CD8-positive, alpha-beta memory T cell (primary cell): ENCODE measurements at regions not wholly inside any gene's neighbourhood (a gene's known extent, or its start where the extent isn't known, plus 50 kb on each side); places are given as distances from the start of the nearest gene placed in this dataset.

Source experiments
- CTCF ChIA-PET: fragments of 350-600 bp; sonication (Branson Sonifier 250); formaldehyde crosslinking; loops from one replicate; lab custom pipeline; 2021; ENCODE audit warnings: antibody characterized with exemption; lab: Charles Lee
- POLR2A ChIA-PET: fragments of 350-600 bp; sonication (Branson Sonifier 250); formaldehyde crosslinking; loops from one replicate; lab custom pipeline; 2021; ENCODE audit warnings: antibody characterized with exemption; lab: Charles Lee
- DNase-seq, 5 donors: peaks; one replicate each; pipeline versions ENCODE4 v3.0.0 to v3.0.0-alpha.2; 2020 to 2022; ENCODE audit warnings: mixed read lengths in 1 of 5
- H3K27ac ChIP-seq: one replicate; pipeline ENCODE4 v1.7.0; 2013; ENCODE audit warnings: low read depth, mild to moderate bottlenecking, low read length, moderate library complexity
- H3K27me3 ChIP-seq: 2 replicates; pipeline ENCODE4 v1.7.0; 2013; ENCODE audit warnings: low read length, mild to moderate bottlenecking; ENCODE audit not compliant: insufficient read depth, poor library complexity, severe bottlenecking
- H3K36me3 ChIP-seq: 2 replicates; pipeline ENCODE4 v1.7.0; 2013; ENCODE audit warnings: mild to moderate bottlenecking, low read length, moderate library complexity; ENCODE audit not compliant: insufficient read depth
- H3K4me1 ChIP-seq: 2 replicates; pipeline ENCODE4 v1.7.0; 2013; ENCODE audit warnings: mild to moderate bottlenecking, low read length, moderate library complexity; ENCODE audit not compliant: insufficient read depth
- H3K4me3 ChIP-seq: 2 replicates; pipeline ENCODE4 v1.7.0; 2013; ENCODE audit warnings: mild to moderate bottlenecking, low read length
- H3K9me3 ChIP-seq: 2 replicates; pipeline ENCODE4 v1.7.0; 2013; ENCODE audit warnings: mild to moderate bottlenecking, low read length
- H3K27ac Mint-ChIP-seq, 8 donors: one replicate each; pipeline ENCODE4 v1.8.0; 2020 to 2021; ENCODE audit warnings: mixed read lengths in 8 of 8, mild to moderate bottlenecking in 6 of 8, inconsistent platforms in 3 of 8, moderate library complexity in 3 of 8
- H3K27me3 Mint-ChIP-seq, 2 donors: one replicate each; pipeline ENCODE4 v1.8.0; 2020 to 2021; ENCODE audit warnings: mixed read lengths in 2 of 2, mild to moderate bottlenecking in 1 of 2, moderate library complexity in 1 of 2
- H3K36me3 Mint-ChIP-seq, 3 donors: one replicate each; pipeline ENCODE4 v1.8.0; 2020 to 2021; ENCODE audit warnings: mixed read lengths in 3 of 3, inconsistent platforms in 1 of 3, mild to moderate bottlenecking in 1 of 3
- H3K4me1 Mint-ChIP-seq, 3 donors: one replicate each; pipeline ENCODE4 v1.8.0; 2020 to 2021; ENCODE audit warnings: mixed read lengths in 3 of 3, inconsistent platforms in 1 of 3, mild to moderate bottlenecking in 1 of 3
- H3K4me3 Mint-ChIP-seq, 7 donors: one replicate each; pipeline ENCODE4 v1.8.0; 2020 to 2021; ENCODE audit warnings: mixed read lengths in 7 of 7, mild to moderate bottlenecking in 6 of 7, moderate library complexity in 4 of 7, inconsistent platforms in 2 of 7
- H3K9me3 Mint-ChIP-seq, 5 donors: one replicate each; pipeline ENCODE4 v1.8.0; 2020 to 2022; ENCODE audit warnings: mixed read lengths in 5 of 5, mild to moderate bottlenecking in 3 of 5, moderate library complexity in 2 of 5, inconsistent platforms in 1 of 5

GRCh38 chr1:186541003-186541402 is 80.1 kb upstream of the PDC start:
- Histone ChIP-seq H3K9me3 (no peaks in the 10 kb centered on the region), H3K4me1 (no peaks in the 10 kb centered on the region), H3K27me3 (no peaks in the 10 kb centered on the region), H3K4me3 (no peak overlapping the region), H3K27ac (no peak overlapping the region), H3K36me3 (no peaks in the 10 kb centered on the region)
- H3K27me3 Mint-ChIP-seq = peaks cover 0 to 1% of the 10 kb centered on the region in 2 donors
- no peaks in the 10 kb centered on the region for H3K4me1 Mint-ChIP-seq
- DNase-seq = no peak
- ChIA-PET CTCF (no interaction called here), POLR2A (no interaction called here)
- peaks cover 14 to 32% (median 30%) of the 10 kb centered on the region in 5 donors for H3K9me3 Mint-ChIP-seq
- no peaks in the 10 kb centered on the region for H3K36me3 Mint-ChIP-seq
- H3K27ac Mint-ChIP-seq = no peak overlapping the region
- no peak overlapping the region for H3K4me3 Mint-ChIP-seq

DNA sequence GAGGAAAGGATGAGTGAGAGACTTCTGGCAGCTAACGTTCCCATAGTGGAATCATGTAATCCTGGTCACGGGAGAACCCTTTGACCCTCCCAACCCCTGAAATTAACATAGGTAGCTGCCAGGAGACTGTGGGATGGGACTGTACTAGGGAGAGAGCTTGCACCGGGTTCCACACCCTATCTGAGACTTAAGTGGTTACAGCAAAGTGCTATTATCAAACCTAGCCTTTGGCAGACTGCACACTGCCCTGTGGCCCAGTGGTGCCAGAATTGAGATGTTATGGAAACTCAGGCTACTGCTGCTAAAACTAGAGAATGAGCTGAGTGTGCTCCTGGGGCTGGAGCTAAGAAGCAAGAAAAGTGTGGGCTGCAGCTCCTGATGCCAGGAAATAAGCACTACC is 79.6 kb upstream of the PDC start:
- H3K27me3 ChIP-seq = no peaks in the 10 kb centered on the region
- no peak overlapping the region for H3K27ac ChIP-seq
- no peak overlapping the region for H3K27ac Mint-ChIP-seq
- H3K4me3 ChIP-seq = no peak overlapping the region
- peaks cover 0 to 1% of the 10 kb centered on the region in 2 donors for H3K27me3 Mint-ChIP-seq
- no peak for DNase-seq
- no peaks in the 10 kb centered on the region for H3K36me3 ChIP-seq
- no peak overlapping the region for H3K4me3 Mint-ChIP-seq
- no peaks in the 10 kb centered on the region for H3K4me1 ChIP-seq
- ChIA-PET POLR2A (no interaction called here), CTCF (no interaction called here)
- no peaks in the 10 kb centered on the region for H3K4me1 Mint-ChIP-seq
- no peaks in the 10 kb centered on the region for H3K36me3 Mint-ChIP-seq
- peaks cover 14 to 30% (median 30%) of the 10 kb centered on the region in 5 donors for H3K9me3 Mint-ChIP-seq
- no peaks in the 10 kb centered on the region for H3K9me3 ChIP-seq

DNA sequence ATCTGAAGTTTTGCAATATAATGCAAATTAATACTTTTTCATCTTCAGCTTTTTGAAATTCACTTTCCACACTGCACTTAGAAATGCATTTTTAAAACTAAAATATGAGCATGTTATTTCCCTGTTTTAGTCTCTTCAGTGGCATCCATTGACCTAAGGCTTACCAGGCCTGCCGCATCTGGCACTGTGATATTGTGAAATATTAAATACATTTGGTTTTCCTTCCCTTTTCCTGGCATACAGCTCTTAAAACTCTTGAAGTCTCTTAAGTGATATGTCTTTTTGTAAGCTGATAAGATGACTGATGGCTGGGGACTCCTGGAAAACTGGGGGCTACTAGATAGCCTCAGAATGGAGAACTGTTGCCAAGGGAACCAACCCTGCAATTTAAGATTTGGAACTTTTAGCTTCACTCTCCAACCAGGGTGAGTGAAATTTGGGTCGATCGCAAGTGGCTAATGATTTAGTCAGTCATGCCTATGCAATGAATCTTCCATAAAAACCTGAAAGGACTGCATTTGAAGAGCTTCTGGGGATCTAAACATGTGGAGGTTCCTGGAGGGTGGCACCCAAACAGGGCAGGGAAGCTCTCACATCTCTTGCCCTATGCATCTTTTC is 75.5 kb upstream of the PDC start:
- CTCF ChIA-PET = no interaction called here
- no peak overlapping the region for H3K4me3 ChIP-seq
- POLR2A ChIA-PET = no interaction called here
- DNase-seq = no peak
- no peaks in the 10 kb centered on the region for H3K4me1 Mint-ChIP-seq
- no peaks in the 10 kb centered on the region for H3K4me1 ChIP-seq
- no peaks in the 10 kb centered on the region for H3K36me3 ChIP-seq
- H3K9me3 ChIP-seq = no peaks in the 10 kb centered on the region
- H3K9me3 Mint-ChIP-seq = peaks cover 6 to 15% (median 12%) of the 10 kb centered on the region in 5 donors
- no peak overlapping the region for H3K27ac ChIP-seq
- H3K36me3 Mint-ChIP-seq = peaks cover 0 to 2% (median 0%) of the 10 kb centered on the region in 3 donors
- peaks cover 1 to 4% of the 10 kb centered on the region in 2 donors for H3K27me3 Mint-ChIP-seq
- no peaks in the 10 kb centered on the region for H3K27me3 ChIP-seq
- no peak overlapping the region for H3K27ac Mint-ChIP-seq
- H3K4me3 Mint-ChIP-seq = no peak overlapping the region

- Mint-ChIP-seq H3K4me3 (no peak overlapping the region), H3K27me3 (peaks cover 1 to 4% of the 10 kb centered on the region in 2 donors), H3K4me1 (no peaks in the 10 kb centered on the region), H3K36me3 (peaks cover 0 to 2% (median 0%) of the 10 kb centered on the region in 3 donors), H3K9me3 (peaks cover 7 to 13% (median 10%) of the 10 kb centered on the region in 5 donors), H3K27ac (no peak overlapping the region)
- POLR2A ChIA-PET = interaction anchor here (0.7 kb wide), 1 partner anchor 763 kb away, joined by 4 read pairs; no protein-coding TSS in a partner anchor
- H3K4me1 ChIP-seq = no peaks in the 10 kb centered on the region
- DNase-seq = no peak
- CTCF ChIA-PET = no interaction called here
- no peaks in the 10 kb centered on the region for H3K9me3 ChIP-seq
- no peaks in the 10 kb centered on the region for H3K27me3 ChIP-seq
- no peaks in the 10 kb centered on the region for H3K36me3 ChIP-seq
- no peak overlapping the region for H3K4me3 ChIP-seq
- no peak overlapping the region for H3K27ac ChIP-seq
Measured at GRCh38 chr1:186535388-186536133, 74.6 kb upstream of the PDC start.

GRCh38 chr1:186534401-186534800 is 73.5 kb upstream of the PDC start:
- no peaks in the 10 kb centered on the region for H3K4me1 Mint-ChIP-seq
- no peaks in the 10 kb centered on the region for H3K9me3 ChIP-seq
- no peaks in the 10 kb centered on the region for H3K4me1 ChIP-seq
- H3K4me3 Mint-ChIP-seq = no peak overlapping the region
- no peaks in the 10 kb centered on the region for H3K27me3 ChIP-seq
- no peak overlapping the region for H3K27ac Mint-ChIP-seq
- peaks cover 0 to 2% (median 0%) of the 10 kb centered on the region in 3 donors for H3K36me3 Mint-ChIP-seq
- no peak overlapping the region for H3K27ac ChIP-seq
- DNase-seq = no peak
- H3K9me3 Mint-ChIP-seq = peaks cover 0 to 6% (median 3%) of the 10 kb centered on the region in 5 donors
- H3K36me3 ChIP-seq = no peaks in the 10 kb centered on the region
- CTCF ChIA-PET = no interaction called here
- no peak overlapping the region for H3K4me3 ChIP-seq
- H3K27me3 Mint-ChIP-seq = peaks cover 0 to 4% of the 10 kb centered on the region in 2 donors
- POLR2A ChIA-PET = no interaction called here

DNA sequence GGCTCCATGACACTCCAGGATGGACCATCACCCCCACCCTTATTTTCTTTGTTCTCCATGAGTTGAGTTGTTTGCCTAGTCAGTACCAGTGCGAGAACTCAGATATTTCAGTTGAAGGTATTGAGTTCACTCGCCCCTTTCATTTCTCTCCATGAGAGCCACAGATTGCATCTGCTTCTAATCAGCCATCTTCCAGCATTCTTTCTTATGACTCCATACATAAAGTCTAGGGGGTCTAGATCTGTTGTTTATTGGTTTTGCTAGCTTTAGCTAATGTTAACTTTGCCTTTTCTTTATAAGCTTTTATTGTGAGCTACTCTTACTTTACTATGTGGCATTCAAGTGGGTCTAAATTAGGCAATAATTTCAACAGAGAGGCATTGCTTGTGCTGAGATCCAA is 71.6 kb upstream of the PDC start:
- no peak overlapping the region for H3K27ac ChIP-seq
- no peak overlapping the region for H3K4me3 Mint-ChIP-seq
- ChIA-PET CTCF (no interaction called here), POLR2A (no interaction called here)
- H3K36me3 Mint-ChIP-seq = peaks cover 0 to 3% (median 0%) of the 10 kb centered on the region in 3 donors
- no peak for DNase-seq
- no peaks in the 10 kb centered on the region for H3K36me3 ChIP-seq
- H3K9me3 Mint-ChIP-seq = peaks cover 0 to 9% (median 3%) of the 10 kb centered on the region in 5 donors
- H3K4me1 Mint-ChIP-seq = no peaks in the 10 kb centered on the region
- peaks cover 0 to 4% of the 10 kb centered on the region in 2 donors for H3K27me3 Mint-ChIP-seq
- no peaks in the 10 kb centered on the region for H3K27me3 ChIP-seq
- H3K27ac Mint-ChIP-seq = no peak overlapping the region
- H3K9me3 ChIP-seq = no peaks in the 10 kb centered on the region
- H3K4me1 ChIP-seq = no peaks in the 10 kb centered on the region
- no peak overlapping the region for H3K4me3 ChIP-seq

GRCh38 chr1:186531561-186532165 is 70.7 kb upstream of the PDC start:
- Mint-ChIP-seq H3K36me3 (peaks cover 0 to 5% (median 0%) of the 10 kb centered on the region in 3 donors), H3K9me3 (peaks cover 0 to 12% (median 3%) of the 10 kb centered on the region in 5 donors), H3K4me3 (no peak overlapping the region), H3K4me1 (no peaks in the 10 kb centered on the region), H3K27ac (no peak overlapping the region), H3K27me3 (peaks cover 0 to 4% of the 10 kb centered on the region in 2 donors)
- Histone ChIP-seq H3K4me3 (no peak overlapping the region), H3K27me3 (no peaks in the 10 kb centered on the region), H3K27ac (no peak overlapping the region), H3K36me3 (no peaks in the 10 kb centered on the region), H3K9me3 (no peaks in the 10 kb centered on the region), H3K4me1 (no peaks in the 10 kb centered on the region)
- ChIA-PET CTCF (no interaction called here), POLR2A (no interaction called here)
- DNase-seq = no peak

- POLR2A ChIA-PET = no interaction called here
- H3K27me3 Mint-ChIP-seq = peaks cover 0 to 4% of the 10 kb centered on the region in 2 donors
- Histone ChIP-seq H3K27me3 (no peaks in the 10 kb centered on the region), H3K36me3 (no peaks in the 10 kb centered on the region), H3K27ac (no peak overlapping the region), H3K4me1 (no peaks in the 10 kb centered on the region), H3K4me3 (no peak overlapping the region), H3K9me3 (no peaks in the 10 kb centered on the region)
- CTCF ChIA-PET = no interaction called here
- peaks cover 0 to 5% (median 0%) of the 10 kb centered on the region in 3 donors for H3K36me3 Mint-ChIP-seq
- no peaks in the 10 kb centered on the region for H3K4me1 Mint-ChIP-seq
- DNase-seq = no peak
- H3K4me3 Mint-ChIP-seq = no peak overlapping the region
- H3K9me3 Mint-ChIP-seq = peaks cover 0 to 24% (median 7%) of the 10 kb centered on the region in 5 donors
- no peak overlapping the region for H3K27ac Mint-ChIP-seq
Measured at GRCh38 chr1:186530109-186530508, 69.2 kb upstream of the PDC start.
